Activated CD8-positive, alpha-beta T cell treated with anti-CD3 and anti-CD28 coated beads for 36 hours (primary cell): ENCODE measurements at regions not wholly inside any gene's neighbourhood (a gene's known extent, or its start where the extent isn't known, plus 50 kb on each side); places are given as distances from the start of the nearest gene placed in this dataset.

Experiments
- ATAC-seq: fragments of 200-7000 bp; cut with Tn5 transposase; one replicate; pipeline ENCODE4 v1.10.0; 2021; ENCODE audit warnings: mild to moderate bottlenecking, moderate library complexity
- CTCF ChIA-PET: fragments of 350-600 bp; sonication (Branson Sonifier 250); formaldehyde crosslinking; loops from one replicate; lab custom pipeline; 2021; ENCODE audit warnings: antibody characterized with exemption; lab: Charles Lee
- POLR2A ChIA-PET: fragments of 350-600 bp; sonication (Branson Sonifier 250); formaldehyde crosslinking; loops from one replicate; lab custom pipeline; 2021; ENCODE audit warnings: antibody characterized with exemption; lab: Charles Lee
- DNase-seq: peaks from one replicate; pipeline ENCODE4 v3.0.0-alpha.2; 2020
- H3K27ac Mint-ChIP-seq: one replicate; pipeline ENCODE4 v1.8.0; 2021; ENCODE audit warnings: mild to moderate bottlenecking, mixed read lengths
- H3K27me3 Mint-ChIP-seq: one replicate; pipeline ENCODE4 v1.8.0; 2021; ENCODE audit warnings: mixed read lengths
- H3K36me3 Mint-ChIP-seq: one replicate; pipeline ENCODE4 v1.8.0; 2021; ENCODE audit warnings: low read depth, mixed read lengths
- H3K4me1 Mint-ChIP-seq: one replicate; pipeline ENCODE4 v1.8.0; 2021; ENCODE audit warnings: low read depth, mixed read lengths
- H3K4me3 Mint-ChIP-seq: one replicate; pipeline ENCODE4 v1.8.0; 2021; ENCODE audit warnings: mild to moderate bottlenecking, moderate library complexity, mixed read lengths
- H3K9me3 Mint-ChIP-seq: one replicate; pipeline ENCODE4 v1.8.0; 2021; ENCODE audit warnings: mixed read lengths
- intact Hi-C: fragments of 100-400 bp; cut with micrococcal nuclease; formaldehyde crosslinking; loops from one replicate; pipeline ENCODE4 v1.10.0; 2022
- TF ChIP-seq, protein P1 (sequence below): fragments of 200-600 bp; IDR thresholded peaks from one replicate; pipeline ENCODE4 v1.8.0; 2022; ENCODE audit warnings: antibody characterized with exemption, mild to moderate bottlenecking

DNA sequence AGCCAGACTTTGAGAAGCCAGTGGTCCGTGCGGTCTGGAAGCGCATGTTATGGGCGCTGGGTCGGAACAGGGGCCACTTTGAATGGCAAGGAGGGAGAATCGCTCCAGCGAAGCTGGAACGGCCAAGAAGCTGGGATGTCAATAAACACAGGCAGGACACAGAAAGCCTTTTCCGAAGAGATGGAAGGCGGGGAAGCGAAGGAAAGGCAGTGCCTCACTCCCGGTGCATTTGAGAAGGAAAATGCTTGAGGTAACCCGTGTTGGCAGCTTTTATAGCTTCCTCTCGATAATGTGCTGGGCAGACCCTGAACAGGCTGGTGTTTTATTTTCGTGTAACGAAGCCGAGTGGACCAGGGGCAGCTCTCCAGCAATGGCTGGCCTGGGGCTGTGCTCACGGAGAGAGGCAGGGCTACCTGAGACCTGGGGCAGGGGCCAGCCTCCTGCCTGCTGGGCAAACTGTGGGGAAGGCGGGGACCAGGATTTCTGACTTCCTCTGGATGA lies 84.2 kb upstream of the SPRY4 start:
- TF ChIP-seq, protein P1, sequence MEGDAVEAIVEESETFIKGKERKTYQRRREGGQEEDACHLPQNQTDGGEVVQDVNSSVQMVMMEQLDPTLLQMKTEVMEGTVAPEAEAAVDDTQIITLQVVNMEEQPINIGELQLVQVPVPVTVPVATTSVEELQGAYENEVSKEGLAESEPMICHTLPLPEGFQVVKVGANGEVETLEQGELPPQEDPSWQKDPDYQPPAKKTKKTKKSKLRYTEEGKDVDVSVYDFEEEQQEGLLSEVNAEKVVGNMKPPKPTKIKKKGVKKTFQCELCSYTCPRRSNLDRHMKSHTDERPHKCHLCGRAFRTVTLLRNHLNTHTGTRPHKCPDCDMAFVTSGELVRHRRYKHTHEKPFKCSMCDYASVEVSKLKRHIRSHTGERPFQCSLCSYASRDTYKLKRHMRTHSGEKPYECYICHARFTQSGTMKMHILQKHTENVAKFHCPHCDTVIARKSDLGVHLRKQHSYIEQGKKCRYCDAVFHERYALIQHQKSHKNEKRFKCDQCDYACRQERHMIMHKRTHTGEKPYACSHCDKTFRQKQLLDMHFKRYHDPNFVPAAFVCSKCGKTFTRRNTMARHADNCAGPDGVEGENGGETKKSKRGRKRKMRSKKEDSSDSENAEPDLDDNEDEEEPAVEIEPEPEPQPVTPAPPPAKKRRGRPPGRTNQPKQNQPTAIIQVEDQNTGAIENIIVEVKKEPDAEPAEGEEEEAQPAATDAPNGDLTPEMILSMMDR = no peak
- ATAC-seq (no peak), DNase-seq (no peak)
- ChIA-PET POLR2A (no interaction called here), CTCF (no interaction called here)
- H3K27me3 Mint-ChIP-seq = peaks cover 2% of the 10 kb centered on the region
- no peaks in the 10 kb centered on the region for H3K4me1 Mint-ChIP-seq
- no peak overlapping the region for H3K4me3 Mint-ChIP-seq
- H3K36me3 Mint-ChIP-seq = no peaks in the 10 kb centered on the region
- H3K27ac Mint-ChIP-seq = no peak overlapping the region
- intact Hi-C loops = no loop called here
- no peaks in the 10 kb centered on the region for H3K9me3 Mint-ChIP-seq

DNA sequence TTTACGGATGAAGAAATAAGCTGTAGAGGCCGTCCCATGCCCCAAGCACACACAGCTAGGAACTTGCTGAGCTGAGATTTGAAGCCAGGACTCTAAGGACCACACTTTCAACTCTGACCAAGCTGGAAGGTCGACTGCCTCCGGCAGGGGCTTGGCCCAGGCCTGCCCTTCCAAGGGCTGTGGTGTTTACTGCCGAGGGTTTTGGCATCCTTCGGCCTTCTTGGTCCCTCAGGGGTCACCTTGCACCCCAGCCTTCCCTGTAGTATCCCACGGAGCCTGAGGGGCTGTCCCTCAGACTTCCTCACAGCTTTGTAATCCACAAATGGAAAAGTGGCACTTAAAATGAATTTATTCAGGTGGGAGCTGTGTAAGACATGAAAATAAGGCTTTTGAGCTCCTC lies 83.7 kb upstream of the SPRY4 start:
- Mint-ChIP-seq H3K4me1 (no peaks in the 10 kb centered on the region), H3K27ac (no peak overlapping the region), H3K9me3 (no peaks in the 10 kb centered on the region), H3K27me3 (peaks cover 2% of the 10 kb centered on the region), H3K36me3 (no peaks in the 10 kb centered on the region), H3K4me3 (no peak overlapping the region)
- POLR2A ChIA-PET = no interaction called here
- CTCF ChIA-PET = no interaction called here
- TF ChIP-seq, protein P1 = no peak
- DNase-seq (no peak), ATAC-seq (no peak)
- intact Hi-C loops = no loop called here

DNA sequence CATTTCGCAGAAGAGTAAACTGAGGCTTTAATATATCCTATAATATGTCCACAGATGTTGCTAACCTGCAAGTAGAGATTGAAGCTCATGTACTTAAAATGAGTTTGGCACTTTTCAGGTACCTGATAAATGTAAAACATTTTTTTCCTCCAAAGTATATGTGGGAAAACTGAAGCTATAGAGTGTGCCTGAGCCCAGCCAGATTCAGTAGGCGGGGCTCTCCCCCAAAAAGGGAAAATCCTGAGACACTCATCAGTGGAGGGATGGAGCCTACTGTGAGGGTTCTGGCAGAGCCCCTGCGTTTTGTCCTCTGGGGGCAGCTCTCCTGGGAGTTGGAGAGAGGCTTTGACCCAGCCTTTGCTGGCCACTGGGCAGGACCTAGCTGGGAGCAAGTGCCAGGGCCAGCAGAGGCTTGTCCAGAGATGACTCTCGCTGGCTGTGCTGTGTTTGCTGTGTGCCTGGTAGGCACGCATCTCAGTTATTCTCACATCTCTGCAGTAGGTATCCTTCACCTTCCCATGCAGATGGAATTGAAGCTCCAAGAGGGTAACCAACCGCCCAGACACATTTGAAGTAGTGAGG lies 81.1 kb upstream of the SPRY4 start:
- Mint-ChIP-seq H3K4me3 (no peak overlapping the region), H3K4me1 (no peaks in the 10 kb centered on the region), H3K27me3 (peaks cover 2% of the 10 kb centered on the region), H3K9me3 (no peaks in the 10 kb centered on the region), H3K27ac (no peak overlapping the region), H3K36me3 (no peaks in the 10 kb centered on the region)
- DNase-seq (no peak), ATAC-seq (no peak)
- TF ChIP-seq, protein P1 = no peak
- CTCF ChIA-PET = interaction anchor here (1.2 kb wide), 1 partner anchor 19 kb away, joined by 3 read pairs; no protein-coding TSS in a partner anchor
- intact Hi-C loops = no loop called here
- POLR2A ChIA-PET = no interaction called here

DNA sequence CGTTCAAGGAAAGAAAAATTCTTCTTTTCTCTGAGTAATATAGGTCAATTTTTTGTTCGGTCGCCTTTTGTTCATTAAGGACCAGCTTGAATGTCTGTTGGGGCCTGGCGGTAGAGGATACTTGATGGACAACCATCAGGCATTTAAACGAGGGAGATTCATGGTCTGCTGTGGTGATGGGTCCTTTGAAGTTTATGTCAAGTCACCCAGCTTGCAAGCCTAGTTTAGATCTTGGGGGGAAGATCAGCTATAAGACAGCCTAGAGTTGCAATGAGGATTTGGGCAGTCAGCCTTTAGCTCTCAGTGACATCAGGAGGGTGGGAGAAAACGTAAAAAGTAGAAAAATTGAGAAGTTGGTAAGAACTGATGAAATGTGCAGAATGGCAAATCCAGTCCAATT lies 80.2 kb upstream of the SPRY4 start:
- TF ChIP-seq, protein P1 = no peak
- Mint-ChIP-seq H3K9me3 (no peaks in the 10 kb centered on the region), H3K27ac (no peak overlapping the region), H3K4me1 (no peaks in the 10 kb centered on the region), H3K27me3 (peaks cover 2% of the 10 kb centered on the region), H3K36me3 (no peaks in the 10 kb centered on the region), H3K4me3 (no peak overlapping the region)
- intact Hi-C loops = no loop called here
- DNase-seq = no peak
- CTCF ChIA-PET = interaction anchor here (1.2 kb wide), 1 partner anchor 18 kb away, joined by 3 read pairs; no protein-coding TSS in a partner anchor
- POLR2A ChIA-PET = no interaction called here
- ATAC-seq = no peak

DNA sequence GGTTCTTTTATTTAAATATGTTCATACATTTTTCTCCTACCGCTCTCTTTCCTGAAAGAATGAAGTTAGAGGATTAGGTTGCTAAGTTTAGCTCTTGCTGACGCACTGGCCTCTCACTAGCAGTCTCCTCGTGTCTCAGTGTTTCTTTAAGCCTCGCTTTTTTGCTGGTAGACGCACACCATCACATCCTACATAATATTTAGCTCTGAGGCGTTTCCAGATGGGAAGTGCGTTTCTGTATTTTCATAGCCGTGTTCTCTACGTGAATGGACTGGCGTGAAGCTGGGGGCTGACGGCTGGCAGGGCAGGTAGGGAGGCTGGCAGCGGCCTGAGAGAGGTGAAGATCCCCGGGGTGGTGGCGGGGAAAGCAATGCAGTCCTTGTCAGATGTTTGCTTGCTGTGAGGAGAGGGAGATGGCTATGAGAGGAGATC lies 79.2 kb upstream of the SPRY4 start:
- intact Hi-C loops = no loop called here
- no peak overlapping the region for H3K4me3 Mint-ChIP-seq
- H3K27ac Mint-ChIP-seq = no peak overlapping the region
- ATAC-seq (no peak), DNase-seq (no peak)
- no peaks in the 10 kb centered on the region for H3K36me3 Mint-ChIP-seq
- ChIA-PET POLR2A (no interaction called here), CTCF (interaction anchor here (0.6 kb wide), 1 partner anchor 1395 kb away, joined by 3 read pairs; no protein-coding TSS in a partner anchor)
- H3K4me1 Mint-ChIP-seq = no peaks in the 10 kb centered on the region
- H3K9me3 Mint-ChIP-seq = no peaks in the 10 kb centered on the region
- TF ChIP-seq, protein P1 = no peak
- peaks cover 2% of the 10 kb centered on the region for H3K27me3 Mint-ChIP-seq
